ENCODE measurements at regions not wholly inside any gene's neighbourhood (a gene's known extent, or its start where the extent isn't known, plus 50 kb on each side); places are given as distances from the start of the nearest gene placed in this dataset.
"Not testable (repeated sequence)": the region's sequence is repeated elsewhere in the genome, so short reads cannot be mapped to it uniquely, and the experiment has no call there.

DNA sequence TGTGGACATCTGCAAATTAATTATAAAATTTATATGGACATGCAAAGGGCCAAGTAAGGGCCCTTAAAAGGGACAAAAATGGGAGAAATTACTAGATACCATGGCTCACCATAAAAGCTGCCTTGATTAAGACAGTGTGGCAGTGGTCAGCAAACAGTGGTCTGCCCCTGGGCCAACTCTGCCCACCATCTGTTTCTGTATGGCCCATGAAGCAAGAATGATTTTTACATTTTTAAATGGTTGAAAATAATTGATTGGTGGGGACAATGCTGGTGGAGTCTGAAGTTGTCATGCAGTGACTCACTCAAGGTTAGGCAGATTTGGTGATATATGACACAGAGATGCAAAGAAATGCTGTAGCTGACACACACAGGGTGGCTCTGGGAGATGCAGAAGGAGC, 143.2 kb upstream of the PRDM7 start:
- not testable (repeated sequence) for H2BK5ac ChIP-seq (ENCODE audit: low read length); H4K8ac ChIP-seq (ENCODE audit: low read depth, low read length); H3K4me3 ChIP-seq (ENCODE audit: low read length); H3K27me3 ChIP-seq (ENCODE audit: insufficient read depth, low read length, poor library complexity); H4K5ac ChIP-seq (ENCODE audit: low read length); H3K18ac ChIP-seq (ENCODE audit: low read length); H3K9ac ChIP-seq (ENCODE audit: low read length); H2BK15ac ChIP-seq (replicated peaks; ENCODE audit: low read depth); H3K4me2 ChIP-seq (ENCODE audit: low read length); H3K56ac ChIP-seq (ENCODE audit: low read length); H3K4ac ChIP-seq (ENCODE audit: low read depth, low read length); H3K4me1 ChIP-seq (ENCODE audit: control insufficient read depth, low read depth, low read length); H3K27ac ChIP-seq (ENCODE audit: low read depth, low read length); H3K23ac ChIP-seq (ENCODE audit: low read length); H3K79me1 ChIP-seq (ENCODE audit: low read length); H3K36me3 ChIP-seq (ENCODE audit: control insufficient read depth, insufficient read depth, low read length); H2AK5ac ChIP-seq (ENCODE audit: low read length); DNase-seq; H2BK120ac ChIP-seq (ENCODE audit: low read depth, low read length); H3K79me2 ChIP-seq (ENCODE audit: control insufficient read depth, insufficient read depth, low read length)

DNA sequence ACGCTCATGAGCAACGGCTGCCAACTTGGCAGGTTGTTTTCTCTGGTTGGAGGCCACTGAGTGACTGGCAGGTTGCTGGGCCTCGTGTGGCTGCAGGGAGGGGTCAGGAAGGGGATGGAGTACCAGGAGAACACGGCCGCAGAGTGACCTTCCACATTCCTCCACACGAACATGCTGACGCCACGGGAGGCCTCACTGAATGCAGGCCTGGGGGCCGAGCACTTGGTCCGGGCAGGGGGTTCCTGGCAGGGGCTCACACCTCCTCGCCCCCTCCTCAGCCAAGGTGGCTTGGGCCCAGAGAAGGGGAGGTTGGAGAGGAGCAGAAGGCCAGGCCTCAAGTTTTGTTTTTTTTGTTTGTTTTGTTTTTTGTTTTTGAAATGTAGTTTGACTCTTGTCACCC, 98.5 kb upstream of the PRDM7 start:
- not testable (repeated sequence) for H3K4me2 ChIP-seq (ENCODE audit: low read length); H2BK120ac ChIP-seq (ENCODE audit: low read depth, low read length); H3K9ac ChIP-seq (ENCODE audit: low read length); DNase-seq; H3K23ac ChIP-seq (ENCODE audit: low read length); H2BK5ac ChIP-seq (ENCODE audit: low read length); H3K4ac ChIP-seq (ENCODE audit: low read depth, low read length); H3K27ac ChIP-seq (ENCODE audit: low read depth, low read length); H3K27me3 ChIP-seq (ENCODE audit: insufficient read depth, low read length, poor library complexity); H3K56ac ChIP-seq (ENCODE audit: low read length); H3K4me3 ChIP-seq (ENCODE audit: low read length); H3K4me1 ChIP-seq (ENCODE audit: control insufficient read depth, low read depth, low read length); H3K36me3 ChIP-seq (ENCODE audit: control insufficient read depth, insufficient read depth, low read length); H3K18ac ChIP-seq (ENCODE audit: low read length); H2AK5ac ChIP-seq (ENCODE audit: low read length); H3K79me1 ChIP-seq (ENCODE audit: low read length); H3K79me2 ChIP-seq (ENCODE audit: control insufficient read depth, insufficient read depth, low read length); H4K5ac ChIP-seq (ENCODE audit: low read length); H2BK15ac ChIP-seq (replicated peaks; ENCODE audit: low read depth); H4K8ac ChIP-seq (ENCODE audit: low read depth, low read length)
- WGBS (ENCODE audit: extremely low coverage, insufficient coverage, low lambda C conversion rate) = no CpG with 5 or more reads among the region's 11 CpGs

DNA sequence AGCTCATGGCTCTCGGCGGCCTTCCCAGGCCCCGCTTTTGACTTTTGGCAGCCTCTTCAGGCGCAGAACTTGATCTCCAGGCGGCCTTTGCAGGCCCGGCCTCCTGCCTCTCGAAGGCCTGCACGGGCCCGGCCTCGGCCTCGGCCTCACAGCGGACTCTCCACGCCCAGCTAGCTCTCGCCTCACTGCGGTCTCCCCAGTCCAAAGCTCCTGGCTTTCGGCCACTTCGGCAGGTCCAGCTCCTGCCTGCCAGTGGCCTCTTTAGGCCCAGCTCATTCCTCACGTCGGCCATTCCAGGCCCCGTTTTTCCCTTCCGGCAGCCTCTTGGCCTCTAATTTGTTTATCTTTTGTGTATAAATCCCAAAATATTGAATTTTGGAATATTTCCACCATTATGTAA, 94.5 kb upstream of the PRDM7 start:
- not testable (repeated sequence) for H3K27ac ChIP-seq (ENCODE audit: low read depth, low read length); H2AK5ac ChIP-seq (ENCODE audit: low read length); H3K18ac ChIP-seq (ENCODE audit: low read length); H3K36me3 ChIP-seq (ENCODE audit: control insufficient read depth, insufficient read depth, low read length); H3K23ac ChIP-seq (ENCODE audit: low read length); H2BK120ac ChIP-seq (ENCODE audit: low read depth, low read length); H3K4me3 ChIP-seq (ENCODE audit: low read length); H3K9ac ChIP-seq (ENCODE audit: low read length); H2BK5ac ChIP-seq (ENCODE audit: low read length); H4K8ac ChIP-seq (ENCODE audit: low read depth, low read length); H3K4me1 ChIP-seq (ENCODE audit: control insufficient read depth, low read depth, low read length); H3K56ac ChIP-seq (ENCODE audit: low read length); DNase-seq; H3K79me2 ChIP-seq (ENCODE audit: control insufficient read depth, insufficient read depth, low read length); H3K27me3 ChIP-seq (ENCODE audit: insufficient read depth, low read length, poor library complexity); H3K4ac ChIP-seq (ENCODE audit: low read depth, low read length); H3K4me2 ChIP-seq (ENCODE audit: low read length); H4K5ac ChIP-seq (ENCODE audit: low read length); H3K79me1 ChIP-seq (ENCODE audit: low read length); H2BK15ac ChIP-seq (replicated peaks; ENCODE audit: low read depth)
- WGBS (ENCODE audit: extremely low coverage, insufficient coverage, low lambda C conversion rate) = no CpG with 5 or more reads among the region's 21 CpGs

DNA sequence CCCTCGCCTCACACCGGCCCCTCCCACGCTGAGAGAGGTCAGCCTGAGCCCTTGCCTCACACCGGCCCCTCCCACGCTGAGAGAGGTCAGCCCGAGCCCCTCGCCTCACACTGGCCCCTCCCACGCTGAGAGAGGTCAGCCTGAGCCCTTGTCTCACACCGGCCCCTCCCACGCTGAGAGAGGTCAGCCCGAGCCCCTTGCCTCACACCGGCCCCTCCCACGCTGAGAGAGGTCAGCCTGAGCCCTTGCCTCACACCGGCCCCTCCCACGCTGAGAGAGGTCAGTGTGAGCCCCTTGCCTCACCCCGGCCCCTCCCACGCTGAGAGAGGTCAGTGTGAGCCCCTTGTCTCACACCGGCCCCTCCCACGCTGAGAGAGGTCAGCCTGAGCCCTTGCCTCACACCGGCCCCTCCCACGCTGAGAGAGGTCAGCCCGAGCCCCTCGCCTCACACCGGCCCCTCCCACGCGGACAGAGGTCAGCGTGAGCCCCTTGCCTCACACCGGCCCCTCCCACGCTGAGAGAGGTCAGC, 92.1 kb upstream of the PRDM7 start:
- H3K27me3 ChIP-seq (ENCODE audit: insufficient read depth, low read length, poor library complexity); H2AK5ac ChIP-seq (ENCODE audit: low read length); H3K4me3 ChIP-seq (ENCODE audit: low read length); H2BK15ac ChIP-seq (replicated peaks; ENCODE audit: low read depth); H3K56ac ChIP-seq (ENCODE audit: low read length); H2BK5ac ChIP-seq (ENCODE audit: low read length); DNase-seq; H3K18ac ChIP-seq (ENCODE audit: low read length); H3K79me1 ChIP-seq (ENCODE audit: low read length); H3K27ac ChIP-seq (ENCODE audit: low read depth, low read length); H4K5ac ChIP-seq (ENCODE audit: low read length); H3K4me2 ChIP-seq (ENCODE audit: low read length); H3K36me3 ChIP-seq (ENCODE audit: control insufficient read depth, insufficient read depth, low read length); H3K4me1 ChIP-seq (ENCODE audit: control insufficient read depth, low read depth, low read length); H3K4ac ChIP-seq (ENCODE audit: low read depth, low read length); H3K23ac ChIP-seq (ENCODE audit: low read length); H4K8ac ChIP-seq (ENCODE audit: low read depth, low read length); H3K79me2 ChIP-seq (ENCODE audit: control insufficient read depth, insufficient read depth, low read length); H2BK120ac ChIP-seq (ENCODE audit: low read depth, low read length); H3K9ac ChIP-seq (ENCODE audit: low read length): not testable (repeated sequence)
- no CpG with 5 or more reads among the region's 29 CpGs for WGBS (ENCODE audit: extremely low coverage, insufficient coverage, low lambda C conversion rate)

DNA sequence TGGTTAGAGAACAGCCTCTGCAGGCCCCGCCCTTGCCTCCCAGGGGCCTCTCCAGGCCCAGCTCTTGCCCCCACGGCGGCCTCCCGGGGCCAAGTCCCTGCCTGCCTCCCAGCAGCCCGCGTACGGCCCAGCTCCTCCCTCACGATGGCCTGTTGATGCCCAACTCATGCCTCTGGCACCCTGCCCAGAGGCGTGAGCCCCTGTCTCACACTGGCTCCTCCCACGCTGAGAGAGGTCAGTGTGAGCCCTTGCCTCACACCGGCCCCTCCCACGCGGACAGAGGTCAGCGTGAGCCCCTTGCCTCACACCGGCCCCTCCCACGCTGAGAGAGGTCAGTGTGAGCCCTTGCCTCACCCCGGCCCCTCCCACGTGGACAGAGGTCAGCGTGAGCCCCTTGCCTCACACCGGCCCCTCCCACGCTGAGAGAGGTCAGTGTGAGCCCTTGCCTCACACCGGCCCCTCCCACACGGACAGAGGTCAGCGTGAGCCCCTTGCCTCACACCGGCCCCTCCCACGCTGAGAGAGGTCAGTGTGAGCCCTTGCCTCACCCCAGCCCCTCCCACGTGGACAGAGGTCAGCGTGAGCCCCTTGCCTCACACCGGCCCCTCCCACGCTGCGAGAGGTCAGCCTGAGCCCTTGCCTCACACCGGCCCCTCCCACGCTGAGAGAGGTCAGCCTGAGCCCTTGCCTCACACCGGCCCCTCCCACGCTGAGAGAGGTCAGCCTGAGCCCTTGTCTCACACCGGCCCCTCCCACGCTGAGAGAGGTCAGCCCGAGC, 91.4 kb upstream of the PRDM7 start:
- H3K79me2 ChIP-seq (ENCODE audit: control insufficient read depth, insufficient read depth, low read length); H3K18ac ChIP-seq (ENCODE audit: low read length); H4K5ac ChIP-seq (ENCODE audit: low read length); H3K23ac ChIP-seq (ENCODE audit: low read length); H2AK5ac ChIP-seq (ENCODE audit: low read length); H3K9ac ChIP-seq (ENCODE audit: low read length); H3K4me1 ChIP-seq (ENCODE audit: control insufficient read depth, low read depth, low read length); H3K79me1 ChIP-seq (ENCODE audit: low read length); H2BK120ac ChIP-seq (ENCODE audit: low read depth, low read length); H3K27ac ChIP-seq (ENCODE audit: low read depth, low read length); H2BK5ac ChIP-seq (ENCODE audit: low read length); H3K4ac ChIP-seq (ENCODE audit: low read depth, low read length); H3K56ac ChIP-seq (ENCODE audit: low read length); H3K36me3 ChIP-seq (ENCODE audit: control insufficient read depth, insufficient read depth, low read length); H2BK15ac ChIP-seq (replicated peaks; ENCODE audit: low read depth); H3K4me3 ChIP-seq (ENCODE audit: low read length); H3K4me2 ChIP-seq (ENCODE audit: low read length); H4K8ac ChIP-seq (ENCODE audit: low read depth, low read length); H3K27me3 ChIP-seq (ENCODE audit: insufficient read depth, low read length, poor library complexity); DNase-seq: not testable (repeated sequence)
- no CpG with 5 or more reads among the region's 38 CpGs for WGBS (ENCODE audit: extremely low coverage, insufficient coverage, low lambda C conversion rate)

DNA sequence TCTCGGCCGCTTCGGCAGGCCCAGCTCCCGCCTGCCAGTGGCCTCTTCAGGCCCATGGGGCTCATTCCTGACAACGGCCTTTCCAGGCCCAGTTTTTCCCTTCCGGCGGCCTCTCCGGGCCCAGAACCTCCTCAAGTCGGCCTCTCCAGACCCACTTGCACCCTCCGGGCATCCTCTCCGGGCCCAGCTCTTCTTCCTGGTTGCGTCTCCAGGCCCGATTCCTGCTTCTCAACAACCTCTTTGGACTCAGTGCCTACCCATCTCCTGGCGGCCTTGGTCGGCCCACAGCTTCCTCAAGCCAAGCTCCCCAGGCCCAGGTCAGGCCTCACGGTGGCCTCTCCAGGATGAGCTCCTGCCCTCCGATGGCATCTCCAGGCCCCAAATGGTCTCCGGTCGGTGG, 90.6 kb upstream of the PRDM7 start:
- not testable (repeated sequence) for H2BK15ac ChIP-seq (replicated peaks; ENCODE audit: low read depth); H3K4me2 ChIP-seq (ENCODE audit: low read length); H2BK5ac ChIP-seq (ENCODE audit: low read length); H3K27ac ChIP-seq (ENCODE audit: low read depth, low read length); H2AK5ac ChIP-seq (ENCODE audit: low read length); H3K23ac ChIP-seq (ENCODE audit: low read length); H3K27me3 ChIP-seq (ENCODE audit: insufficient read depth, low read length, poor library complexity); H3K36me3 ChIP-seq (ENCODE audit: control insufficient read depth, insufficient read depth, low read length); H3K4me1 ChIP-seq (ENCODE audit: control insufficient read depth, low read depth, low read length); DNase-seq; H3K79me2 ChIP-seq (ENCODE audit: control insufficient read depth, insufficient read depth, low read length); H4K8ac ChIP-seq (ENCODE audit: low read depth, low read length); H3K18ac ChIP-seq (ENCODE audit: low read length); H2BK120ac ChIP-seq (ENCODE audit: low read depth, low read length); H3K56ac ChIP-seq (ENCODE audit: low read length); H3K4me3 ChIP-seq (ENCODE audit: low read length); H3K4ac ChIP-seq (ENCODE audit: low read depth, low read length); H3K79me1 ChIP-seq (ENCODE audit: low read length); H4K5ac ChIP-seq (ENCODE audit: low read length); H3K9ac ChIP-seq (ENCODE audit: low read length)
- WGBS (ENCODE audit: extremely low coverage, insufficient coverage, low lambda C conversion rate) = no CpG with 5 or more reads among the region's 19 CpGs
